ENCODE measurements at regions not wholly inside any gene's neighbourhood (a gene's known extent, or its start where the extent isn't known, plus 50 kb on each side); places are given as distances from the start of the nearest gene placed in this dataset.

DNA sequence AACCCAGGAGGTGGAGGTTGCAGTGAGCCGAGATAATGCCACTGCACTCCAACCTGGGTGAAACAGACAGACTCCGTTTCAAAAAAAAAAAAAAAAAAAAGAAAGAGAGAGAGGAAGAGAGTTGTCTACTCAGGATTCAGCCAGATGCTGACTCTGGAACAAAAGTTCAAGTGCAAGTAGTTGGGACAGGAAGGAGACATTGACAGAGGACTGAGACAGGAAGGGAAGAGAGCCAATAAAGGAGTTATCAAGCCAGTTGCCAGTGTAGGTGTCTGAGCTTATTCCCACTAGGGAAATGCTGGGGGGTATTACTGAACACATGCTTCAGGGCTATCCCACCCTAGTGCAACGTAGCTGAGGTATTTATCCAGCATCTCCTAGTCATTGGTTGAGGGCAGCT lies 147.7 kb upstream of the SLC1A3 start:
- H3K9ac ChIP-seq (ENCODE audit: low read depth, low read length): no peak overlapping the region
- no peak overlapping the region for H2AFZ ChIP-seq (replicated peaks; ENCODE audit: low read length, poor library complexity)
- no peaks in the 10 kb centered on the region for H3K4me1 ChIP-seq (ENCODE audit: control insufficient read depth, insufficient read depth, low read length)
- DNase-seq: no peak
- no peak for ATAC-seq (ENCODE audit: low read depth)
- no peak overlapping the region for H3K23ac ChIP-seq (ENCODE audit: low read depth, low read length)
- no peaks in the 10 kb centered on the region for H3K79me1 ChIP-seq (ENCODE audit: low read depth in 1 of 2, low read length in 2 of 2)
- H3K4me2 ChIP-seq (ENCODE audit: low read depth, low read length): no peak overlapping the region
- no peak overlapping the region for H2BK120ac ChIP-seq (ENCODE audit: low read depth, low read length)
- WGBS, 2 experiments (ENCODE audit: extremely low coverage in 2 of 2, insufficient read length in 1 of 2): 92% methylated on average over 2 of the region's 3 CpGs; no CpG with 5 or more reads in 1 of the 2 experiments
- dilution Hi-C loops (cut with HindIII; ENCODE audit: low sequenced_read_pairs, unreplicated experiment) (no loop called here), intact Hi-C loops (cut with micrococcal nuclease) (no loop called here), in situ Hi-C loops (cut with MboI; ENCODE audit: low sequenced_read_pairs) (no loop called here)
- no peaks in the 10 kb centered on the region for H3K36me3 ChIP-seq (ENCODE audit: control insufficient read depth, insufficient read depth, low read length)
- no peak overlapping the region for H3K4me3 ChIP-seq (ENCODE audit: insufficient read depth, low read depth, low read length)
- TF ChIP-seq FOS (IDR thresholded peaks at IDR 0.05; ENCODE audit: low read depth, low read length) (no peak), RFX5 (IDR thresholded peaks at IDR 0.05; ENCODE audit: low read depth, low read length) (no peak), MXI1 (IDR thresholded peaks at IDR 0.05; ENCODE audit: borderline replicate concordance, low read depth, low read length) (no peak), BHLHE40 (IDR thresholded peaks at IDR 0.05; ENCODE audit: low read depth, low read length) (no peak), RCOR1 (IDR thresholded peaks at IDR 0.05; ENCODE audit: insufficient replicate concordance, low read length) (no peak), NFE2L2 (IDR thresholded peaks at IDR 0.05; ENCODE audit: low read depth, low read length) (no peak), CHD1 (IDR thresholded peaks at IDR 0.05; ENCODE audit: low read depth, low read length) (no peak), CEBPB (IDR thresholded peaks at IDR 0.05; ENCODE audit: low read depth, low read length) (no peak), RAD21 (IDR thresholded peaks at IDR 0.05; ENCODE audit: low read length) (no peak), POLR2A (IDR thresholded peaks at IDR 0.05; ENCODE audit: low read depth, low read length) (no peak)
- no peak overlapping the region for H3K4ac ChIP-seq (ENCODE audit: low read depth, low read length)
- H2AK5ac ChIP-seq (ENCODE audit: low read depth, low read length): no peak overlapping the region
- no peak overlapping the region for H2BK5ac ChIP-seq (ENCODE audit: low read depth, low read length, poor library complexity, severe bottlenecking)
- ChIA-PET CTCF (interaction anchor here (0.5 to 1.1 kb wide), 2 partner anchors 11 to 16 kb away, joined by 3 to 4 read pairs; no protein-coding TSS in a partner anchor), POLR2A (ENCODE audit: unreplicated experiment) (no interaction called here)
- H3K18ac ChIP-seq (ENCODE audit: low read depth, low read length): no peak overlapping the region
- H3K14ac ChIP-seq (replicated peaks; ENCODE audit: low read depth, low read length): no peak overlapping the region
- BruUV-seq (replicated peaks): no TSS peak
- H4K91ac ChIP-seq (ENCODE audit: insufficient read depth, low read depth, low read length): no peak overlapping the region
- no peaks in the 10 kb centered on the region for H4K20me1 ChIP-seq (ENCODE audit: insufficient read depth, low read length)
- H3K56ac ChIP-seq (ENCODE audit: extremely low read depth, insufficient read depth, low read length): no peak overlapping the region
- no peak overlapping the region for H4K5ac ChIP-seq (ENCODE audit: low read depth, low read length)
- H2BK15ac ChIP-seq (ENCODE audit: low read depth, low read length): no peak overlapping the region
- no peak overlapping the region for H3K27ac ChIP-seq (ENCODE audit: insufficient read depth, low read length)
- no peak overlapping the region for H2BK20ac ChIP-seq (ENCODE audit: low read depth, low read length)
- no peak overlapping the region for H4K8ac ChIP-seq (ENCODE audit: low read depth in 2 of 2, low read length in 2 of 2)
- H2AK9ac ChIP-seq (replicated peaks; ENCODE audit: low read depth, low read length, poor library complexity): no peak overlapping the region
- 0 out of 2 replicates have a peak, but pooled peaks cover 2% of the 10 kb centered on the region for H3K27me3 ChIP-seq (ENCODE audit: control insufficient read depth, insufficient read depth, low read length)
- H3K9me3 ChIP-seq (ENCODE audit: control insufficient read depth, insufficient read depth, low read length): no peaks in the 10 kb centered on the region
- H3K9me1 ChIP-seq (ENCODE audit: insufficient read depth, low read length): no peaks in the 10 kb centered on the region

Data from IMR-90 (cell line).